Panc1 (cell line): ENCODE measurements at regions not wholly inside any gene's neighbourhood (a gene's known extent, or its start where the extent isn't known, plus 50 kb on each side); places are given as distances from the start of the nearest gene placed in this dataset.

Experiments
- ATAC-seq: fragments of 200-7000 bp; cut with Tn5 transposase; 2 replicates; pipeline ENCODE4 v1.9.1; 2020; ENCODE audit warnings: mild to moderate bottlenecking, moderate library complexity
- BruUV-seq: library from RNA; stranded (reverse); fragments of 400-500 nt; replicated peaks from 2 replicates; lab custom pipeline; 2021; lab: Mats Ljungman, UMichigan
- CTCF ChIA-PET: fragments of 300-600 bp; sonication (Branson Sonifier 250); formaldehyde crosslinking; loops from one replicate; lab custom pipeline; 2022; ENCODE audit warnings: antibody characterized with exemption; lab: Charles Lee
- POLR2A ChIA-PET: fragments of 300-600 bp; sonication (Branson Sonifier 250); formaldehyde crosslinking; loops from one replicate; lab custom pipeline; 2022; ENCODE audit warnings: antibody characterized with exemption; lab: Charles Lee
- DNase-seq: peaks from one replicate; pipeline ENCODE4 v3.0.0-alpha.2; 2010; ENCODE audit warnings: low read depth, low spot score
- H3K27ac ChIP-seq: 2 replicates; pipeline ENCODE4 v1.5.1; 2011; ENCODE audit warnings: mild to moderate bottlenecking, low read length, inconsistent platforms
- H3K27me3 ChIP-seq: fragments of 200-500 bp; sonication (Bioruptor generic); 2 replicates; pipeline ENCODE4 v1.6.0; 2014; ENCODE audit warnings: low read length, inconsistent platforms; ENCODE audit not compliant: control insufficient read depth, insufficient read depth
- H3K36me3 ChIP-seq: fragments of 200-500 bp; sonication (Bioruptor generic); 2 replicates; pipeline ENCODE4 v1.5.1; 2014; ENCODE audit warnings: inconsistent platforms, mild to moderate bottlenecking, low read length, moderate library complexity; ENCODE audit not compliant: control insufficient read depth, insufficient read depth
- H3K4me1 ChIP-seq: 2 replicates; pipeline ENCODE4 v1.5.1; 2011; ENCODE audit warnings: inconsistent platforms, mild to moderate bottlenecking, low read length, moderate library complexity; ENCODE audit not compliant: control insufficient read depth, insufficient read depth
- H3K4me3 ChIP-seq, 2 experiments: 2 replicates each; pipeline ENCODE4 v1.5.1; 2011 to 2012; ENCODE audit warnings: low read depth in 2 of 2, low read length in 2 of 2, mild to moderate bottlenecking in 2 of 2, inconsistent platforms in 1 of 2, moderate library complexity in 1 of 2
- H3K9me3 ChIP-seq: fragments of 200-500 bp; sonication (Bioruptor generic); 2 replicates; pipeline ENCODE4 v1.5.1; 2014; ENCODE audit warnings: low read depth, mild to moderate bottlenecking, inconsistent platforms, low read length, moderate library complexity; ENCODE audit not compliant: control insufficient read depth, insufficient read depth
- POLR2AphosphoS5 ChIP-seq: IDR thresholded peaks from 2 replicates; pipeline ENCODE4 v1.6.1; 2012; ENCODE audit warnings: mild to moderate bottlenecking, low read depth, low read length, moderate library complexity
- REST ChIP-seq, 2 experiments: IDR thresholded peaks; 2 replicates each; pipeline ENCODE4 v1.6.1; 2011 to 2012; ENCODE audit warnings: low read depth in 2 of 2, control low read depth in 1 of 2, low read length in 1 of 2, mild to moderate bottlenecking in 1 of 2, moderate library complexity in 1 of 2; ENCODE audit not compliant: insufficient read depth in 1 of 2
- TCF7L2 ChIP-seq: IDR thresholded peaks from 2 replicates; pipeline ENCODE4 v1.6.1; 2011; ENCODE audit warnings: mild to moderate bottlenecking, low read depth, low read length, inconsistent platforms
- in situ Hi-C: cut with HindIII; loops from 2 replicates; pipeline ENCODE4 v1.10.0; 2016; ENCODE audit warnings: low sequenced_read_pairs, low pct_unique_long_range_greater_than_20kb
- intact Hi-C: fragments of 100-400 bp; cut with micrococcal nuclease; formaldehyde crosslinking; loops from one replicate; pipeline ENCODE4 v1.10.0; 2022; ENCODE audit not compliant: unreplicated experiment
- TF ChIP-seq, protein P1 (sequence below): fragments of 450-650 bp; IDR thresholded peaks from 2 replicates; pipeline ENCODE4 v1.5.1; 2017; ENCODE audit warnings: mild to moderate bottlenecking

- Histone ChIP-seq H3K27ac (no peak overlapping the region), H3K4me1 (no peaks in the 10 kb centered on the region), H3K9me3 (no peaks in the 10 kb centered on the region), H3K27me3 (no peaks in the 10 kb centered on the region), H3K36me3 (no peaks in the 10 kb centered on the region), H3K4me3 (no peak overlapping the region)
- no peak for ATAC-seq
- BruUV-seq = no TSS peak
- intact Hi-C loops (no loop called here), in situ Hi-C loops (no loop called here)
- TF ChIP-seq REST (IDR thresholded peaks at IDR 0.05; ENCODE audit: insufficient read depth in 1 of 2, low read depth in 2 of 2, low read length in 1 of 2) (no peak), TCF7L2 (no peak), POLR2AphosphoS5 (no peak)
- TF ChIP-seq, protein P1, sequence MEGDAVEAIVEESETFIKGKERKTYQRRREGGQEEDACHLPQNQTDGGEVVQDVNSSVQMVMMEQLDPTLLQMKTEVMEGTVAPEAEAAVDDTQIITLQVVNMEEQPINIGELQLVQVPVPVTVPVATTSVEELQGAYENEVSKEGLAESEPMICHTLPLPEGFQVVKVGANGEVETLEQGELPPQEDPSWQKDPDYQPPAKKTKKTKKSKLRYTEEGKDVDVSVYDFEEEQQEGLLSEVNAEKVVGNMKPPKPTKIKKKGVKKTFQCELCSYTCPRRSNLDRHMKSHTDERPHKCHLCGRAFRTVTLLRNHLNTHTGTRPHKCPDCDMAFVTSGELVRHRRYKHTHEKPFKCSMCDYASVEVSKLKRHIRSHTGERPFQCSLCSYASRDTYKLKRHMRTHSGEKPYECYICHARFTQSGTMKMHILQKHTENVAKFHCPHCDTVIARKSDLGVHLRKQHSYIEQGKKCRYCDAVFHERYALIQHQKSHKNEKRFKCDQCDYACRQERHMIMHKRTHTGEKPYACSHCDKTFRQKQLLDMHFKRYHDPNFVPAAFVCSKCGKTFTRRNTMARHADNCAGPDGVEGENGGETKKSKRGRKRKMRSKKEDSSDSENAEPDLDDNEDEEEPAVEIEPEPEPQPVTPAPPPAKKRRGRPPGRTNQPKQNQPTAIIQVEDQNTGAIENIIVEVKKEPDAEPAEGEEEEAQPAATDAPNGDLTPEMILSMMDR = no peak
- ChIA-PET POLR2A (no interaction called here), CTCF (no interaction called here)
- no peak for DNase-seq
Observed at GRCh38 chr17:13310858-13311257, 290.9 kb downstream of the HS3ST3A1 start.

GRCh38 chr17:13306310-13306962, 288.6 kb upstream of the ELAC2 start:
- Histone ChIP-seq H3K9me3 (no peaks in the 10 kb centered on the region), H3K4me3 (no peak overlapping the region), H3K36me3 (no peaks in the 10 kb centered on the region), H3K4me1 (no peaks in the 10 kb centered on the region), H3K27me3 (no peaks in the 10 kb centered on the region), H3K27ac (no peak overlapping the region)
- DNase-seq (peak; percentile 4), ATAC-seq (no peak)
- intact Hi-C loops = no loop called here
- in situ Hi-C loops = no loop called here
- BruUV-seq = no TSS peak
- POLR2A ChIA-PET = no interaction called here
- TF ChIP-seq TCF7L2 = no peak
- TF ChIP-seq, protein P1 = peak; percentile 31; the same call in 1 of the 2 replicates
- CTCF ChIA-PET = no interaction called here
